ENCODE measurements at regions not wholly inside any gene's neighbourhood (a gene's known extent, or its start where the extent isn't known, plus 50 kb on each side); places are given as distances from the start of the nearest gene placed in this dataset.

GRCh38 chr10:107542016-107542415, 377.5 kb upstream of the SORCS1 start:
- no peak overlapping the region for H3K27ac ChIP-seq
- no peaks in the 10 kb centered on the region for H3K4me1 ChIP-seq (ENCODE audit: insufficient read depth)
- WGBS, 3 donors: 73 to 75% (median 74%) methylated on average over 1 of the region's 1 CpG
- no peaks in the 10 kb centered on the region for H3K27me3 ChIP-seq
- no peak for DNase-seq
- no peaks in the 10 kb centered on the region for H3K36me3 ChIP-seq
- TF ChIP-seq CTCF (IDR thresholded peaks at IDR 0.05) (no peak), POLR2A (IDR thresholded peaks at IDR 0.05) (no peak), EP300 (IDR thresholded peaks at IDR 0.05) (no peak)
- H3K4me3 ChIP-seq: no peak overlapping the region
- no peaks in the 10 kb centered on the region for H3K9me3 ChIP-seq
- intact Hi-C loops (cut with DNase I): no loop called here

- 84 to 90% (median 86%) methylated on average over 1 of the region's 1 CpG for WGBS, 3 donors
- no peak overlapping the region for H3K27ac ChIP-seq
- no peak for DNase-seq
- H3K27me3 ChIP-seq: no peaks in the 10 kb centered on the region
- no peaks in the 10 kb centered on the region for H3K4me1 ChIP-seq (ENCODE audit: insufficient read depth)
- intact Hi-C loops (cut with DNase I): no loop called here
- no peaks in the 10 kb centered on the region for H3K36me3 ChIP-seq
- TF ChIP-seq CTCF (IDR thresholded peaks at IDR 0.05) (no peak), POLR2A (IDR thresholded peaks at IDR 0.05) (no peak), EP300 (IDR thresholded peaks at IDR 0.05) (no peak)
- H3K4me3 ChIP-seq: no peak overlapping the region
- H3K9me3 ChIP-seq: no peaks in the 10 kb centered on the region
Observed at GRCh38 chr10:107540981-107541380, 376.5 kb upstream of the SORCS1 start.

- no peak for DNase-seq
- H3K27me3 ChIP-seq: no peaks in the 10 kb centered on the region
- WGBS, 3 donors: 79 to 88% (median 80%) methylated on average over 2 of the region's 2 CpGs
- H3K27ac ChIP-seq: no peak overlapping the region
- no peak for TF ChIP-seq CTCF (IDR thresholded peaks at IDR 0.05)
- no peak for TF ChIP-seq EP300 (IDR thresholded peaks at IDR 0.05)
- TF ChIP-seq POLR2A (IDR thresholded peaks at IDR 0.05): no peak
- H3K4me1 ChIP-seq (ENCODE audit: insufficient read depth): no peaks in the 10 kb centered on the region
- intact Hi-C loops (cut with DNase I): no loop called here
- H3K4me3 ChIP-seq: no peak overlapping the region
- H3K36me3 ChIP-seq: no peaks in the 10 kb centered on the region
- H3K9me3 ChIP-seq: no peaks in the 10 kb centered on the region
Observed at GRCh38 chr10:107529350-107529749, 364.8 kb upstream of the SORCS1 start.

GRCh38 chr10:107520348-107520747, 355.8 kb upstream of the SORCS1 start:
- Histone ChIP-seq H3K4me1 (ENCODE audit: insufficient read depth) (no peaks in the 10 kb centered on the region), H3K27me3 (no peaks in the 10 kb centered on the region), H3K36me3 (no peaks in the 10 kb centered on the region), H3K9me3 (no peaks in the 10 kb centered on the region), H3K4me3 (no peak overlapping the region), H3K27ac (no peak overlapping the region)
- WGBS, 3 donors: 90 to 93% (median 91%) methylated on average over 4 of the region's 4 CpGs
- intact Hi-C loops (cut with DNase I): no loop called here
- DNase-seq: no peak
- TF ChIP-seq POLR2A (IDR thresholded peaks at IDR 0.05) (no peak), CTCF (IDR thresholded peaks at IDR 0.05) (no peak)

DNA sequence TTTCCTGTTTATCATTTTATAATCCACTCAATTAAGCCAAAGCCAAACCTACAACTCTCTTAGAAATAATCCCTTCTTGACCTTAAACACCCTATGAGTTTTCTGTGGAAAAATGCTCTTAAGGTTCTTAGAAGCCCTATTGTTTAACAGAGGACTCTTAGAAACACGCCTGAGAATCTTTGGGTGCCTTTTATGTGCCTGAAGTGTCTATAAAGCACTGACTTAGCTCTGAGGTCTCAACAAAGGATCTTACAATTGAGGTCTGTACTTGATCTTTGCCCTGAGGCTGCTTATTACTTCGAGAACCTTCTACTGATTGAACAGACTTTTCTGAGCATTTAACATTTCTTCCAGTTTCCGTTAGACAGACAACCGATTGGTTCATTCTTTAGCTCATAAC, 353.3 kb upstream of the SORCS1 start:
- no peak for DNase-seq
- TF ChIP-seq CTCF (IDR thresholded peaks at IDR 0.05) (no peak), POLR2A (IDR thresholded peaks at IDR 0.05) (no peak), EP300 (IDR thresholded peaks at IDR 0.05) (no peak)
- Histone ChIP-seq H3K36me3 (no peaks in the 10 kb centered on the region), H3K4me1 (ENCODE audit: insufficient read depth) (no peaks in the 10 kb centered on the region), H3K9me3 (no peaks in the 10 kb centered on the region), H3K4me3 (no peak overlapping the region), H3K27ac (no peak overlapping the region), H3K27me3 (no peaks in the 10 kb centered on the region)
- 85 to 88% (median 88%) methylated on average over 4 of the region's 4 CpGs for WGBS, 3 donors
- intact Hi-C loops (cut with DNase I): no loop called here

Measured in ovary (tissue), 7 donors.